Fibroblast of lung (primary cell): ENCODE measurements at regions not wholly inside any gene's neighbourhood (a gene's known extent, or its start where the extent isn't known, plus 50 kb on each side); places are given as distances from the start of the nearest gene placed in this dataset.

Experiments
- DNase-seq, 2 donors: peaks; one replicate each; pipeline versions ENCODE4 v3.0.0 to v3.0.0-alpha.2; 2010; ENCODE audit warnings: low read depth in 2 of 2
- H2AFZ ChIP-seq: 2 replicates; pipeline ENCODE4 v1.5.1; 2012; ENCODE audit warnings: low read length, control low read depth, inconsistent platforms
- H3K27ac ChIP-seq: 2 replicates; pipeline ENCODE4 v1.5.1; 2011; ENCODE audit warnings: low read length, control low read depth; ENCODE audit not compliant: insufficient read depth
- H3K27me3 ChIP-seq: 2 replicates; pipeline ENCODE4 v1.5.1; 2011; ENCODE audit warnings: mild to moderate bottlenecking, low read length; ENCODE audit not compliant: control insufficient read depth, insufficient read depth
- H3K36me3 ChIP-seq: 2 replicates; pipeline ENCODE4 v1.5.1; 2011; ENCODE audit warnings: low read length; ENCODE audit not compliant: control insufficient read depth, insufficient read depth
- H3K4me1 ChIP-seq: 2 replicates; pipeline ENCODE4 v1.5.1; 2011; ENCODE audit warnings: low read length; ENCODE audit not compliant: control insufficient read depth, insufficient read depth; ENCODE audit errors: extremely low read depth
- H3K4me2 ChIP-seq: 2 replicates; pipeline ENCODE4 v1.5.1; 2011; ENCODE audit warnings: low read length, control low read depth; ENCODE audit not compliant: insufficient read depth; ENCODE audit errors: extremely low read depth
- H3K4me3 ChIP-seq, 4 experiments: fragments of 200-600 bp in 1 of 4; sonication (generic) in 1 of 4; replicated peaks in 1 of 4; 2 replicates each; pipeline ENCODE4 v1.5.1; 2011 to 2016; ENCODE audit warnings: low read length in 4 of 4, low read depth in 3 of 4, mild to moderate bottlenecking in 3 of 4, control low read depth in 2 of 4, inconsistent platforms in 1 of 4, mixed read lengths in 1 of 4; ENCODE audit not compliant: insufficient read depth in 1 of 4; ENCODE audit errors: control extremely low read depth in 1 of 4
- H3K79me2 ChIP-seq: 2 replicates; pipeline ENCODE4 v1.5.1; 2012; ENCODE audit warnings: mild to moderate bottlenecking, low read length, inconsistent platforms; ENCODE audit not compliant: control insufficient read depth, insufficient read depth
- H3K9ac ChIP-seq: 2 replicates; pipeline ENCODE4 v1.5.1; 2011; ENCODE audit warnings: mild to moderate bottlenecking, low read length, control low read depth; ENCODE audit not compliant: insufficient read depth
- H3K9me3 ChIP-seq: 2 replicates; pipeline ENCODE4 v1.5.1; 2012; ENCODE audit warnings: low read depth, low read length; ENCODE audit not compliant: control insufficient read depth, insufficient read depth
- H4K20me1 ChIP-seq: 2 replicates; pipeline ENCODE4 v1.5.1; 2011; ENCODE audit warnings: low read length; ENCODE audit not compliant: control insufficient read depth, insufficient read depth; ENCODE audit errors: extremely low read depth
- CTCF ChIP-seq, 2 donors: IDR thresholded peaks in 1 of 2; conservative IDR thresholded peaks in 1 of 2; 1 replicate in 1 of 2; 2 replicates in 1 of 2; pipeline ENCODE4 v1.5.1; 2011 to 2012; ENCODE audit warnings: low read length in 2 of 2, control low read depth in 1 of 2, inconsistent platforms in 1 of 2, low read depth in 1 of 2, mild to moderate bottlenecking in 1 of 2
- EZH2 ChIP-seq: IDR thresholded peaks from 2 replicates; pipeline ENCODE4 v1.5.1; 2012; ENCODE audit warnings: low read length, control low read depth, mild to moderate bottlenecking; ENCODE audit errors: missing control alignments

- Histone ChIP-seq H4K20me1 (no peaks in the 10 kb centered on the region), H3K36me3 (no peaks in the 10 kb centered on the region), H2AFZ (no peak overlapping the region), H3K4me2 (no peak overlapping the region), H3K9me3 (no peaks in the 10 kb centered on the region), H3K4me3 (no peak overlapping the region), H3K9ac (no peak overlapping the region), H3K4me1 (no peaks in the 10 kb centered on the region), H3K27me3 (no peaks in the 10 kb centered on the region), H3K79me2 (no peaks in the 10 kb centered on the region), H3K27ac (no peak overlapping the region)
- TF ChIP-seq CTCF (conservative IDR thresholded peaks at IDR 0.05 in 1 of 2, IDR thresholded peaks at IDR 0.05 in 1 of 2; ENCODE audit: low read depth in 1 of 2, low read length in 2 of 2) (no peak), EZH2 (no peak)
- no peak for DNase-seq
These were observed 145.4 kb downstream of the PTGER3 start for GRCh38 chr1:70902211-70902610.

- H2AFZ ChIP-seq, result no peak overlapping the region
- H3K79me2 ChIP-seq, result no peaks in the 10 kb centered on the region
- no peaks in the 10 kb centered on the region for H3K27me3 ChIP-seq
- TF ChIP-seq CTCF (conservative IDR thresholded peaks at IDR 0.05 in 1 of 2, IDR thresholded peaks at IDR 0.05 in 1 of 2; ENCODE audit: low read depth in 1 of 2, low read length in 2 of 2) (no peak), EZH2 (no peak)
- no peak overlapping the region for H3K27ac ChIP-seq
- no peak overlapping the region for H3K4me3 ChIP-seq
- no peak overlapping the region for H3K9ac ChIP-seq
- no peaks in the 10 kb centered on the region for H3K36me3 ChIP-seq
- H3K4me1 ChIP-seq, result no peaks in the 10 kb centered on the region
- no peak for DNase-seq
- no peaks in the 10 kb centered on the region for H3K9me3 ChIP-seq
- H3K4me2 ChIP-seq, result no peak overlapping the region
- no peaks in the 10 kb centered on the region for H4K20me1 ChIP-seq
These were observed 140.8 kb downstream of the PTGER3 start for GRCh38 chr1:70906800-70907199.

- Histone ChIP-seq H3K79me2 (no peaks in the 10 kb centered on the region), H3K4me3 (no peak overlapping the region), H4K20me1 (no peaks in the 10 kb centered on the region), H3K9ac (no peak overlapping the region), H2AFZ (no peak overlapping the region), H3K4me2 (no peak overlapping the region), H3K9me3 (no peaks in the 10 kb centered on the region), H3K4me1 (no peaks in the 10 kb centered on the region), H3K27me3 (no peaks in the 10 kb centered on the region), H3K36me3 (no peaks in the 10 kb centered on the region), H3K27ac (no peak overlapping the region)
- DNase-seq, result no peak
- TF ChIP-seq CTCF (conservative IDR thresholded peaks at IDR 0.05 in 1 of 2, IDR thresholded peaks at IDR 0.05 in 1 of 2; ENCODE audit: low read depth in 1 of 2, low read length in 2 of 2), result no peak
- no peak for TF ChIP-seq EZH2
These were observed 139.9 kb downstream of the PTGER3 start for GRCh38 chr1:70907563-70908310.
